GM23338 (cell line): ENCODE measurements at regions not wholly inside any gene's neighbourhood (a gene's known extent, or its start where the extent isn't known, plus 50 kb on each side); places are given as distances from the start of the nearest gene placed in this dataset.

ENCODE experiments used
- ATAC-seq: fragments of 200-7000 bp; cut with Tn5 transposase; 3 replicates; pipeline ENCODE4 v1.9.1; 2020
- DNase-seq: peaks from one replicate; pipeline ENCODE4 v3.0.0-alpha.2; 2015; ENCODE audit warnings: low spot score
- H2AFZ ChIP-seq: fragments of 200-600 bp; sonication (generic); 2 replicates; pipeline ENCODE4 v1.8.0; 2016; ENCODE audit warnings: antibody characterized with exemption, mild to moderate bottlenecking, moderate library complexity
- H3F3A ChIP-seq: fragments of 200-600 bp; sonication (generic); replicated peaks from 2 replicates; pipeline ENCODE4 v1.8.0; 2017; ENCODE audit warnings: antibody characterized with exemption, mixed run types, low read depth
- H3K27ac ChIP-seq: fragments of 200-600 bp; sonication (generic); 2 replicates; pipeline ENCODE4 v1.6.1; 2016; ENCODE audit warnings: low read depth
- H3K27me3 ChIP-seq: fragments of 200-600 bp; sonication (generic); 2 replicates; pipeline ENCODE4 v1.8.0; 2016; ENCODE audit warnings: mild to moderate bottlenecking, mixed run types, moderate library complexity; ENCODE audit not compliant: insufficient read depth
- H3K36me3 ChIP-seq: fragments of 200-600 bp; sonication (generic); 2 replicates; pipeline ENCODE4 v1.8.0; 2016; ENCODE audit warnings: mild to moderate bottlenecking; ENCODE audit not compliant: insufficient read depth
- H3K4me1 ChIP-seq: fragments of 200-600 bp; sonication (generic); 2 replicates; pipeline ENCODE4 v1.8.0; 2016; ENCODE audit warnings: mild to moderate bottlenecking, moderate library complexity; ENCODE audit not compliant: insufficient read depth
- H3K4me2 ChIP-seq: fragments of 200-600 bp; sonication (generic); 2 replicates; pipeline ENCODE4 v1.7.1; 2017; ENCODE audit warnings: mixed run types
- H3K4me3 ChIP-seq: fragments of 200-600 bp; sonication (generic); 2 replicates; pipeline ENCODE4 v1.6.1; 2016; ENCODE audit warnings: mixed run types
- H3K79me2 ChIP-seq: fragments of 200-600 bp; sonication (generic); replicated peaks from 2 replicates; pipeline ENCODE4 v1.8.0; 2017; ENCODE audit warnings: mild to moderate bottlenecking; ENCODE audit not compliant: insufficient read depth
- H3K9me2 ChIP-seq: fragments of 200-600 bp; sonication (generic); 2 replicates; pipeline ENCODE4 v1.8.0; 2017; ENCODE audit not compliant: insufficient read depth
- H4K20me1 ChIP-seq: fragments of 200-600 bp; sonication (generic); replicated peaks from 2 replicates; pipeline ENCODE4 v1.8.0; 2017; ENCODE audit warnings: mild to moderate bottlenecking; ENCODE audit not compliant: insufficient read depth
- H3K27ac Mint-ChIP-seq: 2 replicates; pipeline ENCODE4 v1.8.0; 2020; ENCODE audit warnings: inconsistent platforms, mild to moderate bottlenecking, moderate library complexity, mixed read lengths
- H3K27me3 Mint-ChIP-seq: 3 replicates; pipeline ENCODE4 v1.8.0; 2022; ENCODE audit warnings: low read depth, mild to moderate bottlenecking, moderate library complexity, mixed read lengths, inconsistent platforms; ENCODE audit not compliant: insufficient read depth, poor library complexity
- H3K36me3 Mint-ChIP-seq: 3 replicates; pipeline ENCODE4 v1.8.0; 2021; ENCODE audit warnings: low read depth, mild to moderate bottlenecking, inconsistent platforms, moderate library complexity, mixed read lengths
- H3K4me1 Mint-ChIP-seq: 3 replicates; pipeline ENCODE4 v1.8.0; 2020; ENCODE audit warnings: mild to moderate bottlenecking, inconsistent platforms, mixed read lengths
- H3K4me3 Mint-ChIP-seq: 3 replicates; pipeline ENCODE4 v1.8.0; 2021; ENCODE audit warnings: moderate library complexity, mild to moderate bottlenecking, inconsistent platforms, mixed read lengths
- H3K9me3 Mint-ChIP-seq: 3 replicates; pipeline ENCODE4 v1.8.0; 2020; ENCODE audit warnings: moderate library complexity, mild to moderate bottlenecking, inconsistent platforms, mixed read lengths
- CREB1 ChIP-seq: fragments of 250-450 bp; sonication (Bioruptor Pico); IDR thresholded peaks from 2 replicates; pipeline ENCODE4 v1.5.0; 2020; ENCODE audit warnings: low read depth, mild to moderate bottlenecking, moderate library complexity
- EZH2 ChIP-seq: fragments of 200-600 bp; sonication (generic); IDR thresholded peaks from one replicate; pipeline ENCODE4 v1.8.0; 2017; ENCODE audit warnings: antibody characterized with exemption, mild to moderate bottlenecking, low read depth; ENCODE audit not compliant: unreplicated experiment
- JUNB ChIP-seq: IDR thresholded peaks from one replicate; pipeline ENCODE4 v1.6.1; 2016; ENCODE audit warnings: antibody characterized with exemption; ENCODE audit not compliant: unreplicated experiment
- NANOG ChIP-seq: IDR thresholded peaks from 2 replicates; pipeline ENCODE4 v1.6.1; 2016; ENCODE audit warnings: antibody characterized with exemption, borderline replicate concordance
- STAT1 ChIP-seq: IDR thresholded peaks from one replicate; pipeline ENCODE4 v1.6.1; 2016; ENCODE audit warnings: antibody characterized with exemption; ENCODE audit not compliant: unreplicated experiment
- TF ChIP-seq, protein P1 (sequence below): fragments of 250-450 bp; sonication (Bioruptor Pico); IDR thresholded peaks from 2 replicates; pipeline ENCODE4 v1.5.0; 2020; ENCODE audit warnings: mild to moderate bottlenecking, moderate library complexity
- TF ChIP-seq, protein P2 (sequence below), 2 experiments: fragments of 200-600 bp in 1 of 2; sonication (generic) in 1 of 2; conservative IDR thresholded peaks; 2 replicates each; pipeline versions ENCODE4 v1.5.1 to v1.6.1; 2016 to 2017; ENCODE audit warnings: antibody characterized with exemption in 2 of 2, low read depth in 2 of 2, mild to moderate bottlenecking in 2 of 2, moderate library complexity in 1 of 2
- TF ChIP-seq, protein P3 (sequence below): IDR thresholded peaks from 2 replicates; pipeline ENCODE4 v1.6.1; 2016; ENCODE audit warnings: antibody characterized with exemption

DNA sequence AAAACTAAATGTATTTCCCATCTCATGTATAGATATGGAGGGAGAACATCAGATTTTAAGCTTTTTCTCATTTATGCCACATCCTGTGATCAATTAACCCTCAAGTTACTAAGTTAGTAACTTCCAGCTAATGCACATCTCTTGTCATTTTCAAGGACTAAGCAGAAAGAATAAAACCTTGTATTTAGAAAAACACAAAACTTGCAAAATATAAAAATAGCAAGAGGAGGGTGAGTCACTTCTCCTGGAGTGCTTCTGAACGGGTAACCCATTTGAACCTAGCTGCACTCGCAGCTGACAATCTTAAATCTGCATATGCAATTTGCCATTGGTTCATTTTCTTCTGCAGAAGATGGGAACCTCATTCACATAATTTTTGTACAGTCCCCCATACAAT is 500.5 kb downstream of the SETD4 start (continued):
- TF ChIP-seq, protein P1, sequence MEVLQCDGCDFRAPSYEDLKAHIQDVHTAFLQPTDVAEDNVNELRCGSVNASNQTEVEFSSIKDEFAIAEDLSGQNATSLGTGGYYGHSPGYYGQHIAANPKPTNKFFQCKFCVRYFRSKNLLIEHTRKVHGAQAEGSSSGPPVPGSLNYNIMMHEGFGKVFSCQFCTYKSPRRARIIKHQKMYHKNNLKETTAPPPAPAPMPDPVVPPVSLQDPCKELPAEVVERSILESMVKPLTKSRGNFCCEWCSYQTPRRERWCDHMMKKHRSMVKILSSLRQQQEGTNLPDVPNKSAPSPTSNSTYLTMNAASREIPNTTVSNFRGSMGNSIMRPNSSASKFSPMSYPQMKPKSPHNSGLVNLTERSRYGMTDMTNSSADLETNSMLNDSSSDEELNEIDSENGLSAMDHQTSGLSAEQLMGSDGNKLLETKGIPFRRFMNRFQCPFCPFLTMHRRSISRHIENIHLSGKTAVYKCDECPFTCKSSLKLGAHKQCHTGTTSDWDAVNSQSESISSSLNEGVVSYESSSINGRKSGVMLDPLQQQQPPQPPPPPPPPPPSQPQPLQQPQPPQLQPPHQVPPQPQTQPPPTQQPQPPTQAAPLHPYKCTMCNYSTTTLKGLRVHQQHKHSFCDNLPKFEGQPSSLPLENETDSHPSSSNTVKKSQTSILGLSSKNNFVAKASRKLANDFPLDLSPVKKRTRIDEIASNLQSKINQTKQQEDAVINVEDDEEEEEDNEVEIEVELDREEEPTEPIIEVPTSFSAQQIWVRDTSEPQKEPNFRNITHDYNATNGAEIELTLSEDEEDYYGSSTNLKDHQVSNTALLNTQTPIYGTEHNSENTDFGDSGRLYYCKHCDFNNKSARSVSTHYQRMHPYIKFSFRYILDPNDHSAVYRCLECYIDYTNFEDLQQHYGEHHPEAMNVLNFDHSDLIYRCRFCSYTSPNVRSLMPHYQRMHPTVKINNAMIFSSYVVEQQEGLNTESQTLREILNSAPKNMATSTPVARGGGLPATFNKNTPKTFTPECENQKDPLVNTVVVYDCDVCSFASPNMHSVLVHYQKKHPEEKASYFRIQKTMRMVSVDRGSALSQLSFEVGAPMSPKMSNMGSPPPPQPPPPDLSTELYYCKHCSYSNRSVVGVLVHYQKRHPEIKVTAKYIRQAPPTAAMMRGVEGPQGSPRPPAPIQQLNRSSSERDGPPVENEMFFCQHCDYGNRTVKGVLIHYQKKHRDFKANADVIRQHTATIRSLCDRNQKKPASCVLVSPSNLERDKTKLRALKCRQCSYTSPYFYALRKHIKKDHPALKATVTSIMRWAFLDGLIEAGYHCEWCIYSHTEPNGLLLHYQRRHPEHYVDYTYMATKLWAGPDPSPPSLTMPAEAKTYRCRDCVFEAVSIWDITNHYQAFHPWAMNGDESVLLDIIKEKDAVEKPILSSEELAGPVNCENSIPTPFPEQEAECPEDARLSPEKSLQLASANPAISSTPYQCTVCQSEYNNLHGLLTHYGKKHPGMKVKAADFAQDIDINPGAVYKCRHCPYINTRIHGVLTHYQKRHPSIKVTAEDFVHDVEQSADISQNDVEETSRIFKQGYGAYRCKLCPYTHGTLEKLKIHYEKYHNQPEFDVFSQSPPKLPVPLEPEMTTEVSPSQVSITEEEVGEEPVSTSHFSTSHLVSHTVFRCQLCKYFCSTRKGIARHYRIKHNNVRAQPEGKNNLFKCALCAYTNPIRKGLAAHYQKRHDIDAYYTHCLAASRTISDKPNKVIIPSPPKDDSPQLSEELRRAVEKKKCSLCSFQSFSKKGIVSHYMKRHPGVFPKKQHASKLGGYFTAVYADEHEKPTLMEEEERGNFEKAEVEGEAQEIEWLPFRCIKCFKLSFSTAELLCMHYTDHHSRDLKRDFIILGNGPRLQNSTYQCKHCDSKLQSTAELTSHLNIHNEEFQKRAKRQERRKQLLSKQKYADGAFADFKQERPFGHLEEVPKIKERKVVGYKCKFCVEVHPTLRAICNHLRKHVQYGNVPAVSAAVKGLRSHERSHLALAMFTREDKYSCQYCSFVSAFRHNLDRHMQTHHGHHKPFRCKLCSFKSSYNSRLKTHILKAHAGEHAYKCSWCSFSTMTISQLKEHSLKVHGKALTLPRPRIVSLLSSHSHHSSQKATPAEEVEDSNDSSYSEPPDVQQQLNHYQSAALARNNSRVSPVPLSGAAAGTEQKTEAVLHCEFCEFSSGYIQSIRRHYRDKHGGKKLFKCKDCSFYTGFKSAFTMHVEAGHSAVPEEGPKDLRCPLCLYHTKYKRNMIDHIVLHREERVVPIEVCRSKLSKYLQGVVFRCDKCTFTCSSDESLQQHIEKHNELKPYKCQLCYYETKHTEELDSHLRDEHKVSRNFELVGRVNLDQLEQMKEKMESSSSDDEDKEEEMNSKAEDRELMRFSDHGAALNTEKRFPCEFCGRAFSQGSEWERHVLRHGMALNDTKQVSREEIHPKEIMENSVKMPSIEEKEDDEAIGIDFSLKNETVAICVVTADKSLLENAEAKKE (CRISPR knock-in tag) = no peak
- TF ChIP-seq EZH2 = no peak
- TF ChIP-seq, protein P2, sequence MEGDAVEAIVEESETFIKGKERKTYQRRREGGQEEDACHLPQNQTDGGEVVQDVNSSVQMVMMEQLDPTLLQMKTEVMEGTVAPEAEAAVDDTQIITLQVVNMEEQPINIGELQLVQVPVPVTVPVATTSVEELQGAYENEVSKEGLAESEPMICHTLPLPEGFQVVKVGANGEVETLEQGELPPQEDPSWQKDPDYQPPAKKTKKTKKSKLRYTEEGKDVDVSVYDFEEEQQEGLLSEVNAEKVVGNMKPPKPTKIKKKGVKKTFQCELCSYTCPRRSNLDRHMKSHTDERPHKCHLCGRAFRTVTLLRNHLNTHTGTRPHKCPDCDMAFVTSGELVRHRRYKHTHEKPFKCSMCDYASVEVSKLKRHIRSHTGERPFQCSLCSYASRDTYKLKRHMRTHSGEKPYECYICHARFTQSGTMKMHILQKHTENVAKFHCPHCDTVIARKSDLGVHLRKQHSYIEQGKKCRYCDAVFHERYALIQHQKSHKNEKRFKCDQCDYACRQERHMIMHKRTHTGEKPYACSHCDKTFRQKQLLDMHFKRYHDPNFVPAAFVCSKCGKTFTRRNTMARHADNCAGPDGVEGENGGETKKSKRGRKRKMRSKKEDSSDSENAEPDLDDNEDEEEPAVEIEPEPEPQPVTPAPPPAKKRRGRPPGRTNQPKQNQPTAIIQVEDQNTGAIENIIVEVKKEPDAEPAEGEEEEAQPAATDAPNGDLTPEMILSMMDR (conservative IDR thresholded peaks at IDR 0.05; ENCODE audit: low read depth in 2 of 2) = no peak
- no peak for TF ChIP-seq CREB1 (CRISPR knock-in tag)
- no peak for TF ChIP-seq NANOG

DNA sequence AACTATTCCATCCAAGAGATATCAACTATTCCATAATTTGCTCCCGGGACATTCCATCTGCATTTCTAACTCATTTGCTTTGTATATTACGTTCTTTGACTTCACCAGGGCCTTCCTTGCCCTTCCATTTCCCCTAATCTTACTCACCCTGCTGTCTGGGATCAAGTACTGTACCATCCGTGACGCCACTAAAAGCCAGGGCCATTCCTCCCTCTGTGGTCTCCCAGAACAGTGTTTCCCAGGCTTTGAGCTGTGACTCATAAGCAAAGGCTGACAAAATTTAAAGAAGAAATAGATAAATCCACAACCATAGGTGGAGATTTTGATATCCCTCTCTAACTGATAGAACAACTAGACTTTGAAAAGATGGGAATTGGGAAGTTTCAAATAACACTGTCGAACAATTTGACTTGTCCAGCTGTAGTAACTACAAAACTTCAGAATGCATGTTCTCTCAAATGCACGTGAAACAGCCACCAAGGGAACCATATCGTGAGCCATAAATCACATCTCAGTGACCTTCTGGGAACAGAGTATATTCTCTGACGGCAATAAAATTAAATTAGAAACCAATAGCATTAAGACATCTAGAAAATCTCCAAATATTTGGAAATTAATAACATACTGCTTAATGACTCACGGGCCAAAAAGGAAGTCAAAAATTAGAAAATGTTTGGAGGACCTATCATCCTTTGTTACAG is 501.0 kb downstream of the SETD4 start:
- Histone ChIP-seq H3F3A (no peaks in the 10 kb centered on the region), H3K4me2 (no peak overlapping the region)
- H3K9me3 Mint-ChIP-seq = no peaks in the 10 kb centered on the region
- TF ChIP-seq STAT1 (no peak), CREB1 (CRISPR knock-in tag) (no peak), EZH2 (no peak), JUNB (no peak), NANOG (no peak)
- TF ChIP-seq, protein P3, sequence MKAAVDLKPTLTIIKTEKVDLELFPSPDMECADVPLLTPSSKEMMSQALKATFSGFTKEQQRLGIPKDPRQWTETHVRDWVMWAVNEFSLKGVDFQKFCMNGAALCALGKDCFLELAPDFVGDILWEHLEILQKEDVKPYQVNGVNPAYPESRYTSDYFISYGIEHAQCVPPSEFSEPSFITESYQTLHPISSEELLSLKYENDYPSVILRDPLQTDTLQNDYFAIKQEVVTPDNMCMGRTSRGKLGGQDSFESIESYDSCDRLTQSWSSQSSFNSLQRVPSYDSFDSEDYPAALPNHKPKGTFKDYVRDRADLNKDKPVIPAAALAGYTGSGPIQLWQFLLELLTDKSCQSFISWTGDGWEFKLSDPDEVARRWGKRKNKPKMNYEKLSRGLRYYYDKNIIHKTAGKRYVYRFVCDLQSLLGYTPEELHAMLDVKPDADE = no peak

More for the DNA sequence above, 501.0 kb downstream of the SETD4 start:
- Histone ChIP-seq H3K79me2 (no peaks in the 10 kb centered on the region), H3K27ac (no peak overlapping the region), H3K4me3 (no peak overlapping the region), H2AFZ (no peak overlapping the region), H3K27me3 (no peaks in the 10 kb centered on the region), H3K36me3 (no peaks in the 10 kb centered on the region), H3K9me2 (peaks cover 12% of the 10 kb centered on the region; the same call in 1 of the 2 replicates), H3K4me1 (0 out of 2 replicates have a peak, but pooled peaks cover 16% of the 10 kb centered on the region), H4K20me1 (no peaks in the 10 kb centered on the region)
- no peak for DNase-seq
- H3K27ac Mint-ChIP-seq = no peak overlapping the region
- H3K36me3 Mint-ChIP-seq = no peaks in the 10 kb centered on the region
- peaks cover 8% of the 10 kb centered on the region for H3K4me1 Mint-ChIP-seq
- no peak for ATAC-seq
- no peak overlapping the region for H3K4me3 Mint-ChIP-seq
- H3K27me3 Mint-ChIP-seq = no peaks in the 10 kb centered on the region
